ENCODE measurements at regions not wholly inside any gene's neighbourhood (a gene's known extent, or its start where the extent isn't known, plus 50 kb on each side); places are given as distances from the start of the nearest gene placed in this dataset.

GRCh38 chr2:195563857-195564512, 93.0 kb upstream of the SLC39A10 start:
- Histone ChIP-seq H3K9ac (ENCODE audit: low read length) (peak overlapping the region; percentile 53), H3K4me2 (ENCODE audit: low read length) (peak overlapping the region; percentile 68), H3K4me1 (ENCODE audit: insufficient read depth, low read length) (peaks cover 63% of the 10 kb centered on the region), H4K20me1 (ENCODE audit: low read length) (no peaks in the 10 kb centered on the region), H3K27me3 (ENCODE audit: low read length) (no peaks in the 10 kb centered on the region), H3K9me3 (ENCODE audit: low read length) (no peaks in the 10 kb centered on the region), H3K27ac (ENCODE audit: low read length) (peak overlapping the region; percentile 94), H2AFZ (ENCODE audit: low read length) (0 out of 2 replicates have a peak overlapping the region, but pooled peaks have one; percentile 35), H3F3A (ENCODE audit: low read length, unreplicated experiment) (peaks cover 3% of the 10 kb centered on the region), H3K9me2 (replicated peaks; ENCODE audit: low read length) (no peaks in the 10 kb centered on the region), H3K79me2 (ENCODE audit: low read length) (no peaks in the 10 kb centered on the region), H3K4me3 (ENCODE audit: low read length) (no peak overlapping the region), H3K36me3 (ENCODE audit: low read depth, low read length) (no peaks in the 10 kb centered on the region)
- intact Hi-C loops (cut with micrococcal nuclease), result loop anchor here (1.0 to 10.0 kb wide), 3 partner anchors 20 to 93 kb away; partner anchors contain the start of gene SLC39A10
- ATAC-seq (peak; percentile 51), DNase-seq (peak; percentile 87)
- BruUV-seq (replicated peaks), result no TSS peak
- TF ChIP-seq CTCF (conservative IDR thresholded peaks at IDR 0.05; ENCODE audit: low read depth, low read length) (no peak), EZH2 (IDR thresholded peaks at IDR 0.05; ENCODE audit: low read length, unreplicated experiment) (no peak), EZH2phosphoT487 (IDR thresholded peaks at IDR 0.05; ENCODE audit: borderline replicate concordance, low read length) (no peak)
- CTCF ChIA-PET, result interaction anchor here (0.6 kb wide), 1 partner anchor 93 kb away, joined by 4 read pairs; the partner anchor contains the start of gene SLC39A10
- POLR2A ChIA-PET (ENCODE audit: unreplicated experiment), result no interaction called here

- CTCF ChIA-PET, result no interaction called here
- no peak overlapping the region for H3K4me3 ChIP-seq (ENCODE audit: low read length)
- H3K79me2 ChIP-seq (ENCODE audit: low read length), result no peaks in the 10 kb centered on the region
- TF ChIP-seq EZH2 (IDR thresholded peaks at IDR 0.05; ENCODE audit: low read length, unreplicated experiment) (no peak), EZH2phosphoT487 (IDR thresholded peaks at IDR 0.05; ENCODE audit: borderline replicate concordance, low read length) (no peak), CTCF (conservative IDR thresholded peaks at IDR 0.05; ENCODE audit: low read depth, low read length) (no peak)
- H3K27me3 ChIP-seq (ENCODE audit: low read length), result no peaks in the 10 kb centered on the region
- BruUV-seq (replicated peaks), result no TSS peak
- intact Hi-C loops (cut with micrococcal nuclease), result loop anchor here (10.0 kb wide), 1 partner anchor 68 kb away; no protein-coding TSS in a partner anchor
- H3K9ac ChIP-seq (ENCODE audit: low read length), result peak overlapping the region; percentile 14
- H3K4me2 ChIP-seq (ENCODE audit: low read length), result peak overlapping the region; percentile 68
- H3K36me3 ChIP-seq (ENCODE audit: low read depth, low read length), result no peaks in the 10 kb centered on the region
- no peaks in the 10 kb centered on the region for H3K9me3 ChIP-seq (ENCODE audit: low read length)
- peak overlapping the region; percentile 51 for H2AFZ ChIP-seq (ENCODE audit: low read length)
- H3K27ac ChIP-seq (ENCODE audit: low read length), result peak overlapping the region; percentile 96
- no peaks in the 10 kb centered on the region for H4K20me1 ChIP-seq (ENCODE audit: low read length)
- H3K9me2 ChIP-seq (replicated peaks; ENCODE audit: low read length), result no peaks in the 10 kb centered on the region
- peaks cover 3% of the 10 kb centered on the region for H3F3A ChIP-seq (ENCODE audit: low read length, unreplicated experiment)
- POLR2A ChIA-PET (ENCODE audit: unreplicated experiment), result interaction anchor here (0.6 kb wide), 1 partner anchor 66 kb away, joined by 7 read pairs; no protein-coding TSS in a partner anchor
- DNase-seq (peak; percentile 46), ATAC-seq (peak; percentile 10)
- H3K4me1 ChIP-seq (ENCODE audit: insufficient read depth, low read length), result peaks cover 65% of the 10 kb centered on the region
These were observed 94.2 kb upstream of the SLC39A10 start for GRCh38 chr2:195562570-195563566.
